ENCODE measurements at regions not wholly inside any gene's neighbourhood (a gene's known extent, or its start where the extent isn't known, plus 50 kb on each side); places are given as distances from the start of the nearest gene placed in this dataset.

DNA sequence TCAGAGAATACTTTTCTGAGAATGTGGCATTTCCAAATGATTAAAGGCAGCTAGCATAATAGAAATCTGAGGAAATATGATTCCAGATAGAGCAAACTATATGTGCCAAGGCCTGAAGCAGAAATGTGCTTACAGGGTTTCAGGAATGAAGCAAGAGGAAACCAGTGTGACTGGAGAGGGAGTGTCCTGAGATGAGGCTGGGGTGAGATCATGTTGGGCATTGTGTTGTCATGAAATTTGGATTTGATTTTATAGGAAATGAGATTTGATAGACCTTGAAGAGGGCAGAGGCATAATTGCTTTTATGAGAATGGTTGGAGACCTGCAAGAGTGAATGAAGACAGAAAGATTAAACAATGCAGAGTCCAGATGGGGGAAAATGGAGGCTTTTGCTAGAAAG lies 338.1 kb upstream of the SNX7 start:
- peak overlapping the region; percentile 98 for H3K27ac ChIP-seq (ENCODE audit: low read depth, low read length)
- peaks cover 68% of the 10 kb centered on the region for H3K4me1 ChIP-seq (ENCODE audit: control insufficient read depth, insufficient read depth, low read length, unreplicated experiment)
- no peaks in the 10 kb centered on the region for H3K27me3 ChIP-seq (ENCODE audit: insufficient read depth, low read length)
- peak overlapping the region; percentile 63 for H3K4me3 ChIP-seq (ENCODE audit: low read depth, low read length)
- H3K79me2 ChIP-seq (ENCODE audit: control insufficient read depth, insufficient read depth, low read length, unreplicated experiment): no peaks in the 10 kb centered on the region
- no peaks in the 10 kb centered on the region for H3K36me3 ChIP-seq (ENCODE audit: insufficient read depth, low read length)
- peak overlapping the region; percentile 27 for H2AFZ ChIP-seq (ENCODE audit: low read length, unreplicated experiment)

- Histone ChIP-seq H3K4me1 (ENCODE audit: control insufficient read depth, insufficient read depth, low read length, unreplicated experiment) (peaks cover 64% of the 10 kb centered on the region), H3K4me3 (ENCODE audit: low read depth, low read length) (peak overlapping the region; percentile 63; the same call in 1 of the 2 replicates), H3K27ac (ENCODE audit: low read depth, low read length) (peak overlapping the region; percentile 98), H3K36me3 (ENCODE audit: insufficient read depth, low read length) (no peaks in the 10 kb centered on the region), H3K27me3 (ENCODE audit: insufficient read depth, low read length) (no peaks in the 10 kb centered on the region), H2AFZ (ENCODE audit: low read length, unreplicated experiment) (no peak overlapping the region), H3K79me2 (ENCODE audit: control insufficient read depth, insufficient read depth, low read length, unreplicated experiment) (no peaks in the 10 kb centered on the region)
These were observed 338.6 kb upstream of the SNX7 start for GRCh38 chr1:98322966-98323365.

GRCh38 chr1:98322086-98322485 lies 339.4 kb upstream of the SNX7 start:
- Histone ChIP-seq H2AFZ (ENCODE audit: low read length, unreplicated experiment) (peak overlapping the region; percentile 40), H3K36me3 (ENCODE audit: insufficient read depth, low read length) (no peaks in the 10 kb centered on the region), H3K79me2 (ENCODE audit: control insufficient read depth, insufficient read depth, low read length, unreplicated experiment) (no peaks in the 10 kb centered on the region), H3K4me3 (ENCODE audit: low read depth, low read length) (no peak overlapping the region; the same call in 1 of the 2 replicates), H3K27me3 (ENCODE audit: insufficient read depth, low read length) (no peaks in the 10 kb centered on the region), H3K27ac (ENCODE audit: low read depth, low read length) (peak overlapping the region; percentile 98), H3K4me1 (ENCODE audit: control insufficient read depth, insufficient read depth, low read length, unreplicated experiment) (peaks cover 57% of the 10 kb centered on the region)

GRCh38 chr1:98321191-98321590 lies 340.3 kb upstream of the SNX7 start:
- Histone ChIP-seq H3K27me3 (ENCODE audit: insufficient read depth, low read length) (no peaks in the 10 kb centered on the region), H3K79me2 (ENCODE audit: control insufficient read depth, insufficient read depth, low read length, unreplicated experiment) (no peaks in the 10 kb centered on the region), H2AFZ (ENCODE audit: low read length, unreplicated experiment) (no peak overlapping the region), H3K27ac (ENCODE audit: low read depth, low read length) (no peak overlapping the region), H3K4me3 (ENCODE audit: low read depth, low read length) (no peak overlapping the region), H3K4me1 (ENCODE audit: control insufficient read depth, insufficient read depth, low read length, unreplicated experiment) (peaks cover 55% of the 10 kb centered on the region), H3K36me3 (ENCODE audit: insufficient read depth, low read length) (no peaks in the 10 kb centered on the region)

GRCh38 chr1:98316286-98316905 lies 345.1 kb upstream of the SNX7 start:
- Histone ChIP-seq H3K27ac (ENCODE audit: low read depth, low read length) (peak overlapping the region; percentile 11), H3K27me3 (ENCODE audit: insufficient read depth, low read length) (no peaks in the 10 kb centered on the region), H3K79me2 (ENCODE audit: control insufficient read depth, insufficient read depth, low read length, unreplicated experiment) (no peaks in the 10 kb centered on the region), H2AFZ (ENCODE audit: low read length, unreplicated experiment) (peak overlapping the region; percentile 69), H3K4me1 (ENCODE audit: control insufficient read depth, insufficient read depth, low read length, unreplicated experiment) (peaks cover 24% of the 10 kb centered on the region), H3K36me3 (ENCODE audit: insufficient read depth, low read length) (no peaks in the 10 kb centered on the region), H3K4me3 (ENCODE audit: low read depth, low read length) (peak overlapping the region; percentile 39; the same call in 1 of the 2 replicates)

- Histone ChIP-seq H3K36me3 (ENCODE audit: insufficient read depth, low read length) (no peaks in the 10 kb centered on the region), H3K4me1 (ENCODE audit: control insufficient read depth, insufficient read depth, low read length, unreplicated experiment) (peaks cover 23% of the 10 kb centered on the region), H3K4me3 (ENCODE audit: low read depth, low read length) (0 out of 2 replicates have a peak overlapping the region, but pooled peaks have one; percentile 39), H3K27me3 (ENCODE audit: insufficient read depth, low read length) (no peaks in the 10 kb centered on the region), H3K79me2 (ENCODE audit: control insufficient read depth, insufficient read depth, low read length, unreplicated experiment) (no peaks in the 10 kb centered on the region), H3K27ac (ENCODE audit: low read depth, low read length) (0 out of 2 replicates have a peak overlapping the region, but pooled peaks have one; percentile 11), H2AFZ (ENCODE audit: low read length, unreplicated experiment) (no peak overlapping the region)
These were observed 346.2 kb upstream of the SNX7 start for GRCh38 chr1:98315309-98315708.

GRCh38 chr1:98314601-98315000 lies 346.9 kb upstream of the SNX7 start:
- Histone ChIP-seq H3K79me2 (ENCODE audit: control insufficient read depth, insufficient read depth, low read length, unreplicated experiment) (no peaks in the 10 kb centered on the region), H3K36me3 (ENCODE audit: insufficient read depth, low read length) (no peaks in the 10 kb centered on the region), H3K27ac (ENCODE audit: low read depth, low read length) (no peak overlapping the region), H3K27me3 (ENCODE audit: insufficient read depth, low read length) (no peaks in the 10 kb centered on the region), H2AFZ (ENCODE audit: low read length, unreplicated experiment) (no peak overlapping the region), H3K4me3 (ENCODE audit: low read depth, low read length) (no peak overlapping the region), H3K4me1 (ENCODE audit: control insufficient read depth, insufficient read depth, low read length, unreplicated experiment) (peaks cover 23% of the 10 kb centered on the region)

GRCh38 chr1:98306517-98307089 lies 354.9 kb upstream of the SNX7 start:
- H3K4me1 ChIP-seq (ENCODE audit: control insufficient read depth, insufficient read depth, low read length, unreplicated experiment): no peaks in the 10 kb centered on the region
- H3K79me2 ChIP-seq (ENCODE audit: control insufficient read depth, insufficient read depth, low read length, unreplicated experiment): no peaks in the 10 kb centered on the region
- no peak overlapping the region for H2AFZ ChIP-seq (ENCODE audit: low read length, unreplicated experiment)
- H3K27me3 ChIP-seq (ENCODE audit: insufficient read depth, low read length): no peaks in the 10 kb centered on the region
- H3K4me3 ChIP-seq (ENCODE audit: low read depth, low read length): no peak overlapping the region
- H3K36me3 ChIP-seq (ENCODE audit: insufficient read depth, low read length): no peaks in the 10 kb centered on the region
- no peak overlapping the region for H3K27ac ChIP-seq (ENCODE audit: low read depth, low read length)

DNA sequence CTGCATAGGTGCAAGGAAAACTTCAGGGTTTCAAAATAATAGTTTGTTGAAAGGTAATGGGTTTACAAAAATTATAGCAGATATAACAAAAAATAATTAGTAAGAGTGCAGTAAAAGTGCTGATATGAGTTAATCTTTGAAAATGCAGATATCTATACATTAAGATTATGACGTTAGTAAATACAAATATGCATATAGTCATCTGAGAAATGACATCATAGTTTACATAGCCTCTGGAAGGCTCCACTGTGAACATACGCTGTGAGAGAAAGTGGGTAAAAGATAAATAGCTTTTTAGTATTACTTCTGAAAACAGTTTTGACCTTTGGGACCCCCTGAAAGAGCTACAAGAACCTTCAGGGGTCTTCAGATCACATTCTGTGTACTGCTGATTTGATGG lies 356.2 kb upstream of the SNX7 start:
- Histone ChIP-seq H3K4me1 (ENCODE audit: control insufficient read depth, insufficient read depth, low read length, unreplicated experiment) (no peaks in the 10 kb centered on the region), H3K27ac (ENCODE audit: low read depth, low read length) (no peak overlapping the region), H3K36me3 (ENCODE audit: insufficient read depth, low read length) (no peaks in the 10 kb centered on the region), H3K27me3 (ENCODE audit: insufficient read depth, low read length) (no peaks in the 10 kb centered on the region), H3K4me3 (ENCODE audit: low read depth, low read length) (no peak overlapping the region), H2AFZ (ENCODE audit: low read length, unreplicated experiment) (no peak overlapping the region), H3K79me2 (ENCODE audit: control insufficient read depth, insufficient read depth, low read length, unreplicated experiment) (no peaks in the 10 kb centered on the region)

GRCh38 chr1:98304888-98305287 lies 356.6 kb upstream of the SNX7 start:
- H3K4me3 ChIP-seq (ENCODE audit: low read depth, low read length): no peak overlapping the region
- H3K27ac ChIP-seq (ENCODE audit: low read depth, low read length): no peak overlapping the region
- no peaks in the 10 kb centered on the region for H3K36me3 ChIP-seq (ENCODE audit: insufficient read depth, low read length)
- H3K79me2 ChIP-seq (ENCODE audit: control insufficient read depth, insufficient read depth, low read length, unreplicated experiment): no peaks in the 10 kb centered on the region
- H3K4me1 ChIP-seq (ENCODE audit: control insufficient read depth, insufficient read depth, low read length, unreplicated experiment): no peaks in the 10 kb centered on the region
- no peaks in the 10 kb centered on the region for H3K27me3 ChIP-seq (ENCODE audit: insufficient read depth, low read length)
- H2AFZ ChIP-seq (ENCODE audit: low read length, unreplicated experiment): no peak overlapping the region

- Histone ChIP-seq H3K4me3 (ENCODE audit: low read depth, low read length) (no peak overlapping the region), H3K27ac (ENCODE audit: low read depth, low read length) (no peak overlapping the region), H3K36me3 (ENCODE audit: insufficient read depth, low read length) (no peaks in the 10 kb centered on the region), H3K79me2 (ENCODE audit: control insufficient read depth, insufficient read depth, low read length, unreplicated experiment) (no peaks in the 10 kb centered on the region), H3K4me1 (ENCODE audit: control insufficient read depth, insufficient read depth, low read length, unreplicated experiment) (no peaks in the 10 kb centered on the region), H3K27me3 (ENCODE audit: insufficient read depth, low read length) (no peaks in the 10 kb centered on the region), H2AFZ (ENCODE audit: low read length, unreplicated experiment) (no peak overlapping the region)
These were observed 361.7 kb upstream of the SNX7 start for GRCh38 chr1:98299861-98300260.

Measured in ACC112 (cell line).